Sigmoid colon (tissue), 6 donors: ENCODE measurements at regions not wholly inside any gene's neighbourhood (a gene's known extent, or its start where the extent isn't known, plus 50 kb on each side); places are given as distances from the start of the nearest gene placed in this dataset.

Experiments
- DNase-seq: peaks from one replicate; pipeline ENCODE4 v3.0.0-alpha.2; 2019
- H3K27ac ChIP-seq, 4 donors: fragments of 200-600 bp; sonication (generic); one replicate each; pipeline ENCODE4 v1.5.1; 2016 to 2019; ENCODE audit warnings: mild to moderate bottlenecking in 1 of 4
- H3K27me3 ChIP-seq, 3 donors: fragments of 200-600 bp; sonication (generic); one replicate each; pipeline ENCODE4 v1.5.1; 2019; ENCODE audit warnings: mild to moderate bottlenecking in 1 of 3
- H3K36me3 ChIP-seq, 4 donors: fragments of 200-600 bp; sonication (generic); one replicate each; pipeline ENCODE4 v1.5.1; 2016 to 2019
- H3K4me1 ChIP-seq, 4 donors: fragments of 200-600 bp; sonication (generic); one replicate each; pipeline ENCODE4 v1.5.1; 2017 to 2019
- H3K4me3 ChIP-seq, 4 donors: fragments of 200-600 bp; sonication (generic); one replicate each; pipeline ENCODE4 v1.5.1; 2017 to 2019; ENCODE audit warnings: mild to moderate bottlenecking in 2 of 4, moderate library complexity in 1 of 4
- H3K9me3 ChIP-seq, 4 donors: fragments of 200-600 bp in 3 of 4; sonication (generic) in 3 of 4; one replicate each; pipeline versions ENCODE4 v1.5.1 to v1.6.1; 2013 to 2019
- CTCF ChIP-seq, 4 experiments: fragments of 450-650 bp in 3 of 4; fragments of 200-600 bp in 1 of 4; IDR thresholded peaks; one replicate each; pipeline ENCODE4 v1.5.1; 2016 to 2019; ENCODE audit warnings: antibody characterized with exemption in 4 of 4, mild to moderate bottlenecking in 3 of 4, moderate library complexity in 2 of 4
- EP300 ChIP-seq, 4 donors: sonication (generic); formaldehyde crosslinking; IDR thresholded peaks; one replicate each; pipeline ENCODE4 v1.6.1; 2017; ENCODE audit warnings: antibody characterized with exemption in 4 of 4
- POLR2A ChIP-seq, 2 donors: fragments of 450-650 bp; IDR thresholded peaks; one replicate each; pipeline ENCODE4 v1.6.1; 2016; ENCODE audit warnings: antibody characterized with exemption in 2 of 2, mild to moderate bottlenecking in 2 of 2, moderate library complexity in 2 of 2
- POLR2AphosphoS5 ChIP-seq, 4 donors: sonication (generic); formaldehyde crosslinking; IDR thresholded peaks; one replicate each; pipeline ENCODE4 v1.6.1; 2017; ENCODE audit warnings: antibody characterized with exemption in 4 of 4
- WGBS, 2 donors: extraction: QIAGEN DNeasy Blood & Tissue Kit; methylation state at CpG; one replicate each; pipeline ENCODE4 v1.1.7; 2013; 5-methylcytosine and 5-hydroxymethylcytosine counted together
- intact Hi-C: fragments of 100-400 bp; cut with DNase I; formaldehyde crosslinking; loops from one replicate; pipeline ENCODE4 v1.15.1; 2023
- donor health status: healthy with polysubstance abuse.
- donor health status: healthy.

DNA sequence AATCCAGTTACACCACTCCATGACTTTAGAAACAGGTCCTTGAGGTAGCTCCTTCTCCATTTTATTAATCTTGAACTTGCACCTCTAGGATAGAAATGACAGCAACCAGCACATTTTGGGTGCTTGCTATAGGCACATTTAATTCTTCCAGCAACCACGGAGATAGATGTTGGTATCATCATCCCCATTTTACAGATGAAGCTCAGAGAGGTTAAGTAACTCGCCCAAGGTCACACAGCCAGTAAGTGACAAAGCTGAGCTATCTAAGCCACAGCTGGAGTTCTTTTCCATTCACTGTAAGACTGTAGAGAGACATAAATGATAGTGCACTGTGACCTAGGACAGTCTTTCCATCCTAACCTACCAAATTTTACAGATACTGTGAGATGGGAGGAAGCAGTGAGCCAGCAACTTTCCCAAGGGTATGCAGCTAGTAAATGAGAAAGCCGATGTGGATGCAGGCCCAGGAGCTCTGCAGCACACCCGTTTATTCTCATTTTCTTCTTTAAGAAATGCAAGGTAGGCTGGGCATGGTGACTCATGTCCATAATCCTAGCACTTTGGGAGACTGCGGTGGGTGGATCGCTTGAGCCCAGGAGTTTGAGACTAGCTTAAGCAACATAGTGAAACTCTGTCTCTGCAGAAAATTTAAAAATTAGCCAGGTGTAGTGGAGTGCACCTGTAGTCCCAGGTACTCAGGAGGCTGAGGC, 103.2 kb downstream of the TBX5 start:
- H3K27me3 ChIP-seq = peaks cover 0 to 6% (median 0%) of the 10 kb centered on the region in 3 donors
- no peaks in the 10 kb centered on the region for H3K36me3 ChIP-seq
- no peak overlapping the region for H3K27ac ChIP-seq
- no peaks in the 10 kb centered on the region for H3K4me1 ChIP-seq
- WGBS, 2 donors = 58 to 66% methylated on average over 6 of the region's 6 CpGs
- no peak overlapping the region for H3K4me3 ChIP-seq
- no peak for DNase-seq
- TF ChIP-seq POLR2A (IDR thresholded peaks at IDR 0.05) = no peak
- no peak for TF ChIP-seq POLR2AphosphoS5 (IDR thresholded peaks at IDR 0.05)
- no peak for TF ChIP-seq CTCF (IDR thresholded peaks at IDR 0.05)
- no peak for TF ChIP-seq EP300 (IDR thresholded peaks at IDR 0.05)
- intact Hi-C loops = no loop called here
- H3K9me3 ChIP-seq = no peaks in the 10 kb centered on the region

- no peak for DNase-seq
- Histone ChIP-seq H3K27me3 (peaks cover 0 to 6% (median 0%) of the 10 kb centered on the region in 3 donors), H3K36me3 (no peaks in the 10 kb centered on the region), H3K9me3 (peaks cover 0 to 2% (median 0%) of the 10 kb centered on the region in 4 donors), H3K4me1 (no peaks in the 10 kb centered on the region), H3K27ac (no peak overlapping the region), H3K4me3 (no peak overlapping the region)
- 7 to 9% methylated on average over 8 of the region's 8 CpGs for WGBS, 2 donors
- TF ChIP-seq POLR2AphosphoS5 (IDR thresholded peaks at IDR 0.05) = no peak
- no peak for TF ChIP-seq CTCF (IDR thresholded peaks at IDR 0.05)
- no peak for TF ChIP-seq POLR2A (IDR thresholded peaks at IDR 0.05)
- no peak for TF ChIP-seq EP300 (IDR thresholded peaks at IDR 0.05)
- intact Hi-C loops = no loop called here
These were observed 103.8 kb downstream of the TBX5 start for GRCh38 chr12:114302117-114302516.

DNA sequence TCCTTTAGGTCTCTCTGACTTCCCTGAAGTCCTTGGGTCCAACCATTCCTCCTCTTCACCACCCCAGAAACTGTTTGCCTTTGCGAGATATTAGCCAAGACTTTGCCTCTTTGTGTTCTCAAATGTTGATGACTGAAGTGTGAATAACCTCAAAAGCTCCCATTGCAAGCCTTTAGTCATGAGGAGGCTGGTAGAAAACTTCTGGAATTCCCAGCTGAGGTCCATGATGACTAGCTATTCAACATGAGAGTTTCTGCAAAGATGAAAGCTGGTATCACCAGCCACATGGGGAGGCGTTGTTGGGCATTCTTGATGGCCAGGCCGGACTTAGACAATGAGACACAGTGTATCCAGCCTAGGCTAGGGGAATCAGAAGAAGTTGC, 111.7 kb downstream of the TBX5 start:
- intact Hi-C loops = no loop called here

DNA sequence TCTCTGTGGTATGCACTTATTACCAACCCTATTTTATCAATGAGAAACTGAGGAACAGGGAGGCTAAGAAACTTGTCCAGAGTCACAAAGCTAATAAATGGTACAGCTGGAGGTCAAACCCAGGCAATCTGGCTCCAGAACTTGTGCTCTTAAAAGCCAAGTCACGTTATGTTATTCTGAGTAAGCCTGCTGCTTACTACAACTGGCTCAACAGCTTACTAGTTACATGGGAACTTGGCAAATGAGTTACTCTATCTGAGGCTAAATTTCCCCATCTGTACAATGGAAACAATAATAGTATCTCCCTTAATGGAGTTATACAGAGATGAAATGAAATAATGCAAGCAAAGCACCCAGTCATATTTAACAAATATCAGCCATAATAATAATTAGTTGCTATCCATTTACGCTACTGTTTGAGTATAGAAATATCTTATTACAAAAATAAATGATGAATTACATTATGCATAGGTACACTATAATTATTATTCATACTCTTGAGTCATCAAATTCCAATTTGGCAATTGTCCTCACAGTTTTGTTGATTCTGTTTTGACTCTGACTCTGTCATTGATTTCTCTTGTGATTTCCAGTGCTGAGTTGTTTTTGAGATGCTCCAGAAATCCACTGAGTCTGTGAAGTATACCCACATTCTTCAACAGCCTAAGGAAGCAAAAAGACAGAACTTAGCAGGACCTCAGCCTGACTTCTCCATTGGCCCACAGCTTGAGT, 112.2 kb downstream of the TBX5 start:
- Histone ChIP-seq H3K27ac (no peak overlapping the region), H3K4me3 (no peak overlapping the region), H3K27me3 (no peaks in the 10 kb centered on the region), H3K4me1 (no peaks in the 10 kb centered on the region), H3K9me3 (peaks cover 0 to 8% (median 4%) of the 10 kb centered on the region in 4 donors), H3K36me3 (no peaks in the 10 kb centered on the region)
- intact Hi-C loops = no loop called here
- no peak for DNase-seq
- TF ChIP-seq POLR2AphosphoS5 (IDR thresholded peaks at IDR 0.05) (no peak), POLR2A (IDR thresholded peaks at IDR 0.05) (no peak), EP300 (IDR thresholded peaks at IDR 0.05) (no peak), CTCF (IDR thresholded peaks at IDR 0.05) (no peak)
- WGBS, 2 donors = 74 to 78% methylated on average over 2 of the region's 2 CpGs

More for the DNA sequence above, 111.7 kb downstream of the TBX5 start:
- DNase-seq = no peak
- Histone ChIP-seq H3K9me3 (peaks cover 0 to 8% (median 4%) of the 10 kb centered on the region in 4 donors), H3K4me3 (no peak overlapping the region), H3K36me3 (no peaks in the 10 kb centered on the region), H3K4me1 (no peaks in the 10 kb centered on the region), H3K27ac (no peak overlapping the region), H3K27me3 (no peaks in the 10 kb centered on the region)
- TF ChIP-seq EP300 (IDR thresholded peaks at IDR 0.05) = no peak
- no peak for TF ChIP-seq CTCF (IDR thresholded peaks at IDR 0.05)
- no peak for TF ChIP-seq POLR2A (IDR thresholded peaks at IDR 0.05)
- no peak for TF ChIP-seq POLR2AphosphoS5 (IDR thresholded peaks at IDR 0.05)
- 85 to 87% methylated on average over 3 of the region's 3 CpGs for WGBS, 2 donors
